ENCODE measurements at regions not wholly inside any gene's neighbourhood (a gene's known extent, or its start where the extent isn't known, plus 50 kb on each side); places are given as distances from the start of the nearest gene placed in this dataset.

- H3K27ac ChIP-seq, result no peak overlapping the region
- TF ChIP-seq CTCF (IDR thresholded peaks at IDR 0.05), result no peak
These were observed 548.4 kb downstream of the EDEM1 start for GRCh38 chr3:5735896-5736295.

GRCh38 chr3:5739299-5739935, 551.9 kb downstream of the EDEM1 start:
- no peak for TF ChIP-seq CTCF (IDR thresholded peaks at IDR 0.05)
- Histone ChIP-seq H3K4me3 (no peak overlapping the region), H3K27ac (no peak overlapping the region)
- DNase-seq (ENCODE audit: low spot score), result no peak

More at GRCh38 chr3:5735896-5736295, 548.4 kb downstream of the EDEM1 start:
- no peak for DNase-seq (ENCODE audit: low spot score)
- H3K4me3 ChIP-seq, result no peak overlapping the region

- DNase-seq (ENCODE audit: low spot score), result no peak
- Histone ChIP-seq H3K4me3 (no peak overlapping the region), H3K27ac (no peak overlapping the region)
- TF ChIP-seq CTCF (IDR thresholded peaks at IDR 0.05), result no peak
These were observed 552.4 kb downstream of the EDEM1 start for GRCh38 chr3:5739949-5740348.

- no peak for DNase-seq (ENCODE audit: low spot score)
- Histone ChIP-seq H3K27ac (no peak overlapping the region), H3K4me3 (no peak overlapping the region)
- no peak for TF ChIP-seq CTCF (IDR thresholded peaks at IDR 0.05)
These were observed 553.5 kb downstream of the EDEM1 start for GRCh38 chr3:5741017-5741416.

- TF ChIP-seq CTCF (IDR thresholded peaks at IDR 0.05), result no peak
- no peak overlapping the region for H3K27ac ChIP-seq
- H3K4me3 ChIP-seq, result no peak overlapping the region
- no peak for DNase-seq (ENCODE audit: low spot score)
These were observed 562.6 kb downstream of the EDEM1 start for GRCh38 chr3:5750091-5750490.

- no peak overlapping the region for H3K27ac ChIP-seq
- TF ChIP-seq CTCF (IDR thresholded peaks at IDR 0.05), result no peak
- DNase-seq (ENCODE audit: low spot score), result no peak
- H3K4me3 ChIP-seq, result no peak overlapping the region
These were observed 563.5 kb downstream of the EDEM1 start for GRCh38 chr3:5750874-5751640.

- Histone ChIP-seq H3K27ac (no peak overlapping the region), H3K4me3 (no peak overlapping the region)
- no peak for TF ChIP-seq CTCF (IDR thresholded peaks at IDR 0.05)
- no peak for DNase-seq (ENCODE audit: low spot score)
These were observed 567.1 kb downstream of the EDEM1 start for GRCh38 chr3:5754602-5755001.

Measured in coronary artery (tissue), 2 donors.